ENCODE measurements at regions not wholly inside any gene's neighbourhood (a gene's known extent, or its start where the extent isn't known, plus 50 kb on each side); places are given as distances from the start of the nearest gene placed in this dataset.

DNA sequence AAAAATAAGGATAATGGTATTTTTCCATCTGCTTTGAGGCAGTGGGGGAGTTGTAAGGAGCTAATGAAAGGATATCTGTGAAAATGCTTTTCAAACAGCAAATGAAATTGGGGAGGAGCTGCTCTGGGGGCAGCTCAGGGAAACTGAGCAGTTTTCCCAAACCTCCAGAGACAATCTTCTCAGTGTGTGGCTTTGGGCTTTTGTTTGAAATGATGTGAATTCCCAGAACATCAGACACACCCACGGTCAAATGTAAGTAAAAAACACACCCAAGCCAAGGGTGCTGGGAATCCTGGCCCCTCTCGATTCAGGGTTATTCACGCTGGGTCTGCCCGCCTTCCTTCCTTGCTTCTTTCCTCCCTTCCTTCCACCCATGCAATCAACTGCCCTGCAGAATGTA lies 512.6 kb downstream of the BNC2 start:
- TF ChIP-seq, protein P1, sequence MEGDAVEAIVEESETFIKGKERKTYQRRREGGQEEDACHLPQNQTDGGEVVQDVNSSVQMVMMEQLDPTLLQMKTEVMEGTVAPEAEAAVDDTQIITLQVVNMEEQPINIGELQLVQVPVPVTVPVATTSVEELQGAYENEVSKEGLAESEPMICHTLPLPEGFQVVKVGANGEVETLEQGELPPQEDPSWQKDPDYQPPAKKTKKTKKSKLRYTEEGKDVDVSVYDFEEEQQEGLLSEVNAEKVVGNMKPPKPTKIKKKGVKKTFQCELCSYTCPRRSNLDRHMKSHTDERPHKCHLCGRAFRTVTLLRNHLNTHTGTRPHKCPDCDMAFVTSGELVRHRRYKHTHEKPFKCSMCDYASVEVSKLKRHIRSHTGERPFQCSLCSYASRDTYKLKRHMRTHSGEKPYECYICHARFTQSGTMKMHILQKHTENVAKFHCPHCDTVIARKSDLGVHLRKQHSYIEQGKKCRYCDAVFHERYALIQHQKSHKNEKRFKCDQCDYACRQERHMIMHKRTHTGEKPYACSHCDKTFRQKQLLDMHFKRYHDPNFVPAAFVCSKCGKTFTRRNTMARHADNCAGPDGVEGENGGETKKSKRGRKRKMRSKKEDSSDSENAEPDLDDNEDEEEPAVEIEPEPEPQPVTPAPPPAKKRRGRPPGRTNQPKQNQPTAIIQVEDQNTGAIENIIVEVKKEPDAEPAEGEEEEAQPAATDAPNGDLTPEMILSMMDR (IDR thresholded peaks at IDR 0.05): no peak
- TF ChIP-seq POLR2A (IDR thresholded peaks at IDR 0.05): no peak

Measured in adrenal gland (tissue), 5 donors.